22Rv1 (cell line): ENCODE measurements at regions not wholly inside any gene's neighbourhood (a gene's known extent, or its start where the extent isn't known, plus 50 kb on each side); places are given as distances from the start of the nearest gene placed in this dataset.

ENCODE experiments used
- CTCF ChIP-seq: fragments of 450-650 bp; IDR thresholded peaks from 2 replicates; pipeline ENCODE4 v1.5.1; 2017; ENCODE audit warnings: mild to moderate bottlenecking
- ZFX ChIP-seq: fragments of 450-650 bp; IDR thresholded peaks from 2 replicates; pipeline ENCODE4 v1.6.1; 2017; ENCODE audit warnings: antibody characterized with exemption, borderline replicate concordance

GRCh38 chr4:188455062-188455752 is 316.0 kb downstream of the TRIML1 start:
- TF ChIP-seq CTCF = no peak
- TF ChIP-seq ZFX = no peak
